NCI-H526 treated with DMSO at 0.1 percent for 48 hours (cell line): ENCODE measurements at regions not wholly inside any gene's neighbourhood (a gene's known extent, or its start where the extent isn't known, plus 50 kb on each side); places are given as distances from the start of the nearest gene placed in this dataset.
"Not testable (repeated sequence)": the region's sequence is repeated elsewhere in the genome, so short reads cannot be mapped to it uniquely, and the experiment has no call there.

Experiments
- DNase-seq: peaks from one replicate; lab custom pipeline; 2025; lab: John Stamatoyannopoulos, UW

GRCh38 chrX:131826572-131826971 is 196.5 kb upstream of the STK26 start:
- no peak for DNase-seq

GRCh38 chrX:131827935-131828334 is 195.2 kb upstream of the STK26 start:
- DNase-seq = no peak

- no peak for DNase-seq
Observed at GRCh38 chrX:131828482-131828881, 194.6 kb upstream of the STK26 start.

DNA sequence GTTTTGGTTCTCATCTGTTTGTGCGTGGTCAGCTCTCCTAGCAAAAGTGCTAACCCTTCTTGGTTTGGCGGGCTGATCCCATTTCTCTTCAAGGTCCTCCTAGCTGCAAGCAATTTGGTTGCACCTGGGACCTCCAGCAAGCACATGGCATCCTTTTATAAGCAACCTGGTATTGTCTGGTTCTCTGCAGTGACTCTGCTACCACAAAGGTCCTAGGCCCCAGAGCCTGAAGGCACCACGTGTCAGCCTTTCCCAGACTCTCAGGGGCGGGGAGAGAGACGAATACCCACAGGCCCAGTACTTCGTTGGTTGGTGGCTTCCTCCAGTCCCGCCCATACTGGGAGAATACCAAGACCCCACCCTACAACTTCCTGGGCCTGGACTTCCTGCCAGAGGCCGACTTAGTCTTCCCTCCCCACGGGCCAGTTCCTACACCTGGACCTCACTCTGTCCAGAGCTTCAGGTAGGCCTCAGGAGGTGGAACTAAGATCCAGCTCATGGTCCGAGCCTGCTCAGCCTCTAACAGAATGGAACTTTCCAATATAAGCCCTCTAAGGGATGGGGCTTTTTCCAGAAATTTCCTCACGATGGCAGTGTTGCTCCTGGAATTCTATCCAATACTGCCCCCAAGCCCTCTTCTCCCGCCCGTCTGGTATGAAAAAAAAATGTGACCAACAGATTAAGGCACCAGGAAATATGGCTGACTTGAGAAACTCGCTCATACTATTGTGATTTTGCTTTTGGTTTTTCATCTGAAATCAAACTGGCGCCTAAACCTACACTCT is 192.5 kb upstream of the STK26 start:
- peak; percentile 73 for DNase-seq

DNA sequence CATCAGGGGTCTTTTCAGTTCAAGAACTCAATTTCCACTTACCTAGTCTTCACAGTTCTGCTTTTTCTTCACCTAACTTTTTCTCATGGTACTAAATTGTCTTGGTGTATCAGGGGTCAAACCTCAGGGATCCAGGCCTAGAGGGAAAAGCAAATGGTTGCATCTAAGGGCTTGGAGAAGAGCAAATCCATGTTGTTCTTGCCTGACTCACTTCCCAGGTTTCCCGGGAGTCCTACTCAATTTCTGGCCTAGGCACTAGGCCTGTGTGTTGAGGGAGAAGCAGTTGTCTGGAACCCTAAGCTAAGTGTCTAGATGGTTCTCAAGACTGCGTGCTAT is 191.9 kb upstream of the STK26 start:
- no peak for DNase-seq

GRCh38 chrX:131836161-131836560 is 186.9 kb upstream of the STK26 start:
- no peak for DNase-seq

- no peak for DNase-seq
Observed at GRCh38 chrX:131837325-131837724, 185.8 kb upstream of the STK26 start.

- no peak for DNase-seq
Observed at GRCh38 chrX:131840799-131841495, 182.2 kb upstream of the STK26 start.

DNA sequence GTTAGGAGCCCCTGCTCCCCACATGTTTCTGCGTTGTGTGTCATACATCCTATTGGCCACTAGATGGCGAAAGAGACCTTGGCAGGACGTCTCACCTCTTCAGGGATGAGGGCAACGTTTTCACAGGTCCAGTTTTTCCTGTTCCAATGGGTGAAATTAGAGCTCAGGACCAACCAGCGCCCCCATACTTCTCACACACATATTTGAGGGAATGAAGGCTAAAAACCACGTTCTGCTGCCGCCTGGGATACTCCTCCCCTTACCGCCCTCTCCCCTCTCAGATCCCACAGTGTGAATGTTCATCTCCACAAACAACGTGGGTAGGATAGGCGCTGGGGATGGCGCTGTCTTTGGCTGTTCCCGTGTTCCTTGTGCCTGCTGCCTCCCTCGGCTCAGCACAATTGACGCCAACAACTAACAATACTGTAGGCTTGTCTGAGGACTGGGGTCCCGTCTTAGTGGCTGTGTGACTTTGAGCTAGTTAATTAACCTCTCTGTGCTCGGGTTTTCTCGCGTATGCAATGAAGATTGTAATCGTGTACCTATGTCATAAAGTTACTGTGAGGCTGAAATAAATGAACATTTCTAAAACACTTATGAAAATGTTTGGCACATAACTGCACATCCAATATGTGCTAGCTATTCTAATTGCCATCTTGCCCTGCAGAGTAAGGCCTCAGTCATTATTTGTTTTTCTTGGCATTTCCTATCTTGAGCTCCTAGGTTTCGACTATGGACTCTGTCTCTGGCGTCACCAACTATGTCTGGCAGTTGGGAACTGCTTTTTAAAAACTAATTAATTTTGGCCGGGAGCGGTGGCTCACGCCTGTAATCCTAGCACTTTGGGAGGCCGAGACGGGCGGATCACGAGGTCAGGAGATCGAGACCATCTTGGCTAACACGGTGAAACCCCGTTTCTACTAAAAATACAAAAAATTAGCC is 181.3 kb upstream of the STK26 start:
- peak; percentile 26 for DNase-seq

GRCh38 chrX:131843987-131844386 is 179.1 kb upstream of the STK26 start:
- DNase-seq = no peak

- no peak for DNase-seq
Observed at GRCh38 chrX:131845201-131845600, 177.9 kb upstream of the STK26 start.

DNA sequence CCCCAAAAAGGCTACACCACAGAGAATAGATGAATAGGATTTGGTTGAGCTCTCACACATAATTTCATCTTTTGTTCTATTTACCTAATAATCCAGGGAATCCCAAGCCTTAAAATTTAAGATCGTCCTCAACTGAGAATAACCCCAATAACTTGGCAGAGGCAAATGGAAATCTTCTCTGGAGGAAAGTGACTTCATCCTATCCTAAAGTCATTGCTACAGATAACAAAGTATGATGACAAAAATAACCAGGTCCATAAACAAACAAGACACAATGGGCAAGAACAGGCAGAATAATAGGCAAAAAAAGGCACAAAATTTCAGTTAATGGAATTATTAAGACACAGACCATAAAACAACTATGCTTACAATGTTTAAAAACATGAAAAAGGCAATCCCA is 177.3 kb upstream of the STK26 start:
- DNase-seq = no peak

- DNase-seq = not testable (repeated sequence)
Observed at GRCh38 chrX:131850964-131851363, 172.1 kb upstream of the STK26 start.

- no peak for DNase-seq
Observed at GRCh38 chrX:131853440-131853839, 169.7 kb upstream of the STK26 start.

DNA sequence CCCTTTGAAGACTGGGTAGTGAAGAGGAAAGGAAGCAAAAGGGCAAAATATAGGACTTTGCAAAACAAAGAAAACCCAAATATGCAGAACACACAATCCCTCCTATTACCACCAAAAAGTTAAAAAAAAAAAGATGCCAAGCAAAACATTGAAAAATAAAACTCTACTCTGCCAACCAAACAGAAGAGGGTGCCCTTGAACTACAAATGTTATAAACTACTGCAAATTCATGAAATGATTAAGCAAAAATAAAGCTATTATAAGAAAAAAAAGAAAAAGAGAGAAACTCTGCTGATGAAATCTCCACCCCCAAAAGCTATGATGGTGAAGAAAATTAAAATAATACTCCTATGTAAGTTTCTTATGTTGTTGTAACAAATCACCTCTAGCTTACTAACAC is 168.5 kb upstream of the STK26 start:
- DNase-seq = no peak

DNA sequence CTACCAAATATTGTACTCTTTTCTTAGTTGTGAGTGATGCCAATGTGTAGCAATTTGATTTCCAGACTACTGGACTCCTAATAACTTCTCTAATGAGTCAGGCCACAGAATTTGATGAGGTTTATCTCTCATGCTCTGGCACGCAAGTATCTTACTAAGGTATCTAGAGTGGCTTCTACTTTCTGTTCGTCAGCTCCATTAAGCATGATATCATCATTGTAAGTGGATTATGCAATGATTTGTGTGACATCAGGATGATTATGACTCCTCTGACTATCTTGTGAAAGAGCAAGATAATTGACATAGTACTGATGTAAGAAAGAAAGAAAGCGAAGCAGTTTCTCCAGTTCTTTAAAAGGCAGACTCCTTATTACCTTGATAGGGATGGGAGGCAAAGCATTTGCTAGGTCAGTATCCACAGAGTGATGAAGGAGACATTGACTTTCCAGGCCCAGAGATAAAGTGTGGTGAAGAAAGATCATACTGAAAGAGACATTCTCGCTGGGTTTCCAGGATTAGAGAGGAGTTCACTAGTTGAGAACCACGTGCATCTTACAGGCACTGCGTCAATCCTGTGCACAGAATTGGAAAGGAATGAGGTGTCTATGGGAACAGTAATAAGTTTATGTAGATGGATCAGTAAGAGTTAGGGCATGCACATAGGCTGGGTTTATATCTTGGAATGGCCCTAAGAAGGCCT is 161.9 kb upstream of the STK26 start:
- no peak for DNase-seq

GRCh38 chrX:131862321-131862720 is 160.8 kb upstream of the STK26 start:
- DNase-seq = no peak

- DNase-seq = no peak
Observed at GRCh38 chrX:131869182-131869581, 153.9 kb upstream of the STK26 start.

GRCh38 chrX:131874300-131874699 is 148.8 kb upstream of the STK26 start:
- DNase-seq = no peak

DNA sequence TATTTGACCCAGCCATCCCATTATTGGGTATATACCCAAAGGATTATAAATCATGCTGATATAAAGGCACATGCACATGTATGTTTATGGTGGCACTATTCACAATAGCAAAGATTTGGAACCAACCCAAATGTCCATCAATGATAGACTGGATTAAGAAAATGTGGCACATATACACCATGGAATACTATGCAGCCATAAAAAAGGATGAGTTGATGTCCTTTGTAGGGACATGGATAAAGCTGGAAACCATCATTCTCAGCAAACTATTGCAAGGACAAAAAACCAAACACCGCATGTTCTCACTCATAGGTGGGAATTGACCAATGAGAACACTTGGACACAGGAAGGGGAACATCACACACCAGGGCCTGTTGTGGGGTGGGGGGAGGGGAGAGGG is 147.3 kb upstream of the STK26 start:
- DNase-seq = not testable (repeated sequence)

- no peak for DNase-seq
Observed at GRCh38 chrX:131881194-131881593, 141.9 kb upstream of the STK26 start.

DNA sequence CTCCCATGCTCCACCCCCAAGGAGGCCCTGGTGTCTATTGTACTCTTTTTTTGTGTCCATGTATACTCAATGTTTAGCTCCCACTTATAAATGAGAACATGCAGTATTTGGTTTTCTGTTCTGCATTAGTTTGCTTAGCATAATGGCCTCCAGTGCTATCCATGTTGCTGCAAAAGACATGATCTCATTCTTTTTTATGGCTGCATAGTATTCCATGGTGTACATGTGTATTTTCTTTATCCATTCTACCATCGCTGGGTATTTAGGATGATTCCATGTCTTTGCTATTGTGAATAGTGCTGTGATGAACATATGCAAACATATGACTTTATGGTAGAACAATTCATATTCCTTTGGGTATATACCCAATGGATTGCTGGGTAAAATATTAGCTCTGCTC is 138.1 kb upstream of the STK26 start:
- not testable (repeated sequence) for DNase-seq
